Motor neuron (in vitro differentiated cells): ENCODE measurements at regions not wholly inside any gene's neighbourhood (a gene's known extent, or its start where the extent isn't known, plus 50 kb on each side); places are given as distances from the start of the nearest gene placed in this dataset.

Experiments used
- ATAC-seq, 8 experiments: fragments of 200-7000 bp; cut with Tn5 transposase; replicated peaks in 6 of 8; 2 replicates each; pipeline ENCODE4 v1.8.0; 2021; ENCODE audit warnings: mild to moderate bottlenecking in 8 of 8, moderate library complexity in 8 of 8
- H3K27ac ChIP-seq, 2 donors: fragments of 250-450 bp; sonication (Bioruptor Pico); 2 replicates each; pipeline ENCODE4 v1.9.0; 2021; ENCODE audit warnings: antibody characterized with exemption in 2 of 2, mild to moderate bottlenecking in 2 of 2, moderate library complexity in 1 of 2
- H3K4me1 ChIP-seq, 2 donors: fragments of 250-450 bp; sonication (Bioruptor Pico); replicated peaks in 1 of 2; 2 replicates each; pipeline ENCODE4 v1.6.1; 2021; ENCODE audit warnings: antibody characterized with exemption in 2 of 2, mild to moderate bottlenecking in 2 of 2, moderate library complexity in 1 of 2
- H3K4me3 ChIP-seq, 5 donors: fragments of 250-450 bp; sonication (Bioruptor Pico); 2 replicates each; pipeline ENCODE4 v1.9.0; 2021; ENCODE audit warnings: antibody characterized with exemption in 5 of 5, mild to moderate bottlenecking in 5 of 5, moderate library complexity in 4 of 5
- WGBS, 10 experiments: fragments of 450-650 bp; shearing (Covaris generic); methylation state at CpG; one replicate each; pipeline ENCODE4 v1.0.0; 2022; 5-methylcytosine and 5-hydroxymethylcytosine counted together
- in situ Hi-C, 9 experiments: fragments of 400-800 bp; cut with MboI; loops; one replicate each; pipeline ENCODE4 v1.15.0; 2021; ENCODE audit warnings: low sequenced_read_pairs in 9 of 9, low pct_unique_long_range_greater_than_20kb in 2 of 9; ENCODE audit not compliant: unreplicated experiment in 9 of 9

- 0 to 87% (median 66%) methylated on average over 1 to 3 of the region's 3 CpGs for WGBS, 10 experiments
- no peak overlapping the region for H3K27ac ChIP-seq
- no peak overlapping the region for H3K4me3 ChIP-seq
- in situ Hi-C loops = no loop called here
- peaks cover 0 to 6% of the 10 kb centered on the region in 2 donors for H3K4me1 ChIP-seq
- no peak for ATAC-seq
These were observed 277.2 kb downstream of the FRK start for GRCh38 chr6:115783402-115784061.

- Histone ChIP-seq H3K27ac (no peak overlapping the region), H3K4me3 (no peak overlapping the region), H3K4me1 (peaks cover 0 to 6% of the 10 kb centered on the region in 2 donors)
- in situ Hi-C loops = no loop called here
- 50 to 100% (median 94%) methylated on average over 1 to 3 of the region's 3 CpGs; no CpG with 5 or more reads in 4 of the 10 experiments for whole genome bisulfite sequencing, 10 experiments
- no peak for ATAC-seq
These were observed 278.1 kb downstream of the FRK start for GRCh38 chr6:115782612-115783011.

- Histone ChIP-seq H3K4me3 (no peak overlapping the region), H3K4me1 (no peaks in the 10 kb centered on the region), H3K27ac (no peak overlapping the region)
- no peak for ATAC-seq
- in situ Hi-C loops = no loop called here
- WGBS, 10 experiments = 0 to 75% (median 40%) methylated on average over 1 to 3 of the region's 3 CpGs
These were observed 286.9 kb downstream of the FRK start for GRCh38 chr6:115773741-115774140.

GRCh38 chr6:115770851-115771250, 289.8 kb downstream of the FRK start:
- in situ Hi-C loops = no loop called here
- H3K4me1 ChIP-seq = no peaks in the 10 kb centered on the region
- H3K4me3 ChIP-seq = no peak overlapping the region
- no peak overlapping the region for H3K27ac ChIP-seq
- WGBS, 10 experiments = 0 to 89% (median 62%) methylated on average over 1 to 7 of the region's 7 CpGs; no CpG with 5 or more reads in 4 of the 10 experiments
- no peak for ATAC-seq

GRCh38 chr6:115768500-115768899, 292.2 kb downstream of the FRK start:
- Histone ChIP-seq H3K27ac (no peak overlapping the region), H3K4me1 (no peaks in the 10 kb centered on the region), H3K4me3 (no peak overlapping the region)
- no peak for ATAC-seq
- in situ Hi-C loops = no loop called here

GRCh38 chr6:115767931-115768330, 292.8 kb downstream of the FRK start:
- Histone ChIP-seq H3K4me3 (no peak overlapping the region), H3K4me1 (no peaks in the 10 kb centered on the region), H3K27ac (no peak overlapping the region)
- no peak for ATAC-seq
- 13 to 100% (median 84%) methylated on average over 1 of the region's 1 CpG for WGBS, 10 experiments
- in situ Hi-C loops = no loop called here

GRCh38 chr6:115766745-115767462, 293.8 kb downstream of the FRK start:
- in situ Hi-C loops = no loop called here
- Histone ChIP-seq H3K27ac (no peak overlapping the region), H3K4me1 (no peaks in the 10 kb centered on the region), H3K4me3 (no peak overlapping the region)
- WGBS, 10 experiments = 20 to 88% (median 73%) methylated on average over 1 to 5 of the region's 5 CpGs; no CpG with 5 or more reads in 2 of the 10 experiments
- peak in 2 of 8 experiments; percentile 62 to 67 for ATAC-seq

GRCh38 chr6:115765966-115766365, 294.7 kb downstream of the FRK start:
- no peak overlapping the region for H3K4me3 ChIP-seq
- WGBS, 10 experiments = 0 to 100% (median 87%) methylated on average over 2 to 4 of the region's 4 CpGs; no CpG with 5 or more reads in 1 of the 10 experiments
- H3K4me1 ChIP-seq = no peaks in the 10 kb centered on the region
- H3K27ac ChIP-seq = no peak overlapping the region
- in situ Hi-C loops = no loop called here
- no peak for ATAC-seq

GRCh38 chr6:115759051-115759450, 301.6 kb downstream of the FRK start:
- 4 to 100% (median 81%) methylated on average over 1 to 3 of the region's 3 CpGs; no CpG with 5 or more reads in 3 of the 10 experiments for WGBS, 10 experiments
- no peak overlapping the region for H3K27ac ChIP-seq
- ATAC-seq = no peak
- in situ Hi-C loops = no loop called here
- H3K4me1 ChIP-seq = peaks cover 0 to 3% of the 10 kb centered on the region in 2 donors
- H3K4me3 ChIP-seq = no peak overlapping the region

GRCh38 chr6:115753446-115753845, 307.2 kb downstream of the FRK start:
- Histone ChIP-seq H3K4me3 (no peak overlapping the region), H3K4me1 (no peaks in the 10 kb centered on the region), H3K27ac (no peak overlapping the region)
- 0 to 88% (median 33%) methylated on average over 1 of the region's 1 CpG; no CpG with 5 or more reads in 4 of the 10 experiments for WGBS, 10 experiments
- ATAC-seq = no peak
- in situ Hi-C loops = no loop called here

- 16 to 100% (median 76%) methylated on average over 2 to 5 of the region's 5 CpGs for WGBS, 10 experiments
- in situ Hi-C loops = no loop called here
These were observed 309.7 kb downstream of the FRK start for GRCh38 chr6:115750946-115751345.

GRCh38 chr6:115750292-115750691, 310.4 kb downstream of the FRK start:
- no peak for ATAC-seq
- no peak overlapping the region for H3K27ac ChIP-seq
- no peak overlapping the region for H3K4me3 ChIP-seq
- in situ Hi-C loops = no loop called here
- WGBS, 10 experiments = 0 to 100% (median 80%) methylated on average over 1 of the region's 1 CpG; no CpG with 5 or more reads in 5 of the 10 experiments
- H3K4me1 ChIP-seq = no peaks in the 10 kb centered on the region

More at GRCh38 chr6:115750946-115751345, 309.7 kb downstream of the FRK start:
- H3K4me3 ChIP-seq = no peak overlapping the region
- ATAC-seq = no peak
- H3K4me1 ChIP-seq = no peaks in the 10 kb centered on the region
- H3K27ac ChIP-seq = no peak overlapping the region

- WGBS, 10 experiments = 0% methylated on average over 1 of the region's 1 CpG; no CpG with 5 or more reads in 2 of the 10 experiments
- Histone ChIP-seq H3K4me3 (no peak overlapping the region), H3K27ac (no peak overlapping the region), H3K4me1 (no peaks in the 10 kb centered on the region)
- in situ Hi-C loops = no loop called here
- no peak for ATAC-seq
These were observed 313.0 kb downstream of the FRK start for GRCh38 chr6:115747719-115748118.
